Ectodermal cell (in vitro differentiated cells): ENCODE measurements at regions not wholly inside any gene's neighbourhood (a gene's known extent, or its start where the extent isn't known, plus 50 kb on each side); places are given as distances from the start of the nearest gene placed in this dataset.

Experiments
- H3K27ac ChIP-seq: 2 replicates; pipeline ENCODE4 v1.7.0; 2013; ENCODE audit warnings: mild to moderate bottlenecking, low read depth, low read length; ENCODE audit not compliant: insufficient read depth, poor library complexity, severe bottlenecking
- H3K27me3 ChIP-seq: 2 replicates; pipeline ENCODE4 v1.7.0; 2013; ENCODE audit warnings: mild to moderate bottlenecking, low read length; ENCODE audit not compliant: insufficient read depth, control insufficient read depth, poor library complexity, severe bottlenecking
- H3K36me3 ChIP-seq: one replicate; pipeline ENCODE4 v1.7.0; 2013; ENCODE audit warnings: low read length; ENCODE audit not compliant: control insufficient read depth, insufficient read depth
- H3K4me1 ChIP-seq: one replicate; pipeline ENCODE4 v1.7.0; 2013; ENCODE audit warnings: low read length; ENCODE audit not compliant: control insufficient read depth, insufficient read depth
- H3K4me3 ChIP-seq: 2 replicates; pipeline ENCODE4 v1.7.0; 2013; ENCODE audit warnings: low read depth, low read length, control low read depth; ENCODE audit not compliant: insufficient read depth
- H3K9me3 ChIP-seq: 2 replicates; pipeline ENCODE4 v1.7.0; 2013; ENCODE audit warnings: mild to moderate bottlenecking, low read length, moderate library complexity; ENCODE audit not compliant: control insufficient read depth
- WGBS, 2 experiments: methylation state at CpG; one replicate each; pipeline ENCODE4 v1.1.7; 2013; ENCODE audit warnings: missing lambda C conversion rate in 2 of 2; 5-methylcytosine and 5-hydroxymethylcytosine counted together

- H3K36me3 ChIP-seq: no peaks in the 10 kb centered on the region
- no peak overlapping the region for H3K4me3 ChIP-seq
- no peaks in the 10 kb centered on the region for H3K9me3 ChIP-seq
- WGBS, 2 experiments: 62 to 64% methylated on average over 3 of the region's 3 CpGs
- no peaks in the 10 kb centered on the region for H3K4me1 ChIP-seq
- no peaks in the 10 kb centered on the region for H3K27me3 ChIP-seq
- no peak overlapping the region for H3K27ac ChIP-seq
These were observed 120.0 kb downstream of the SPRY1 start for GRCh38 chr4:123516576-123516975.

- H3K36me3 ChIP-seq: no peaks in the 10 kb centered on the region
- no peaks in the 10 kb centered on the region for H3K9me3 ChIP-seq
- no peak overlapping the region for H3K27ac ChIP-seq
- H3K4me1 ChIP-seq: no peaks in the 10 kb centered on the region
- WGBS, 2 experiments: 85 to 86% methylated on average over 3 of the region's 3 CpGs
- H3K4me3 ChIP-seq: no peak overlapping the region
- no peaks in the 10 kb centered on the region for H3K27me3 ChIP-seq
These were observed 120.6 kb downstream of the SPRY1 start for GRCh38 chr4:123517176-123517575.

- Histone ChIP-seq H3K4me1 (no peaks in the 10 kb centered on the region), H3K4me3 (no peak overlapping the region), H3K9me3 (no peaks in the 10 kb centered on the region), H3K27me3 (no peaks in the 10 kb centered on the region), H3K36me3 (no peaks in the 10 kb centered on the region), H3K27ac (no peak overlapping the region)
- WGBS, 2 experiments: 94% methylated on average over 3 of the region's 3 CpGs; no CpG with 5 or more reads in 1 of the 2 experiments
These were observed 121.4 kb downstream of the SPRY1 start for GRCh38 chr4:123517971-123518370.

- H3K27ac ChIP-seq: no peak overlapping the region
- H3K4me1 ChIP-seq: no peaks in the 10 kb centered on the region
- H3K9me3 ChIP-seq: no peaks in the 10 kb centered on the region
- no peaks in the 10 kb centered on the region for H3K36me3 ChIP-seq
- H3K4me3 ChIP-seq: no peak overlapping the region
- WGBS, 2 experiments: 93 to 96% methylated on average over 6 of the region's 6 CpGs
- H3K27me3 ChIP-seq: no peaks in the 10 kb centered on the region
These were observed 123.7 kb downstream of the SPRY1 start for GRCh38 chr4:123520325-123520724.

GRCh38 chr4:123522081-123522480, 125.5 kb downstream of the SPRY1 start:
- no peaks in the 10 kb centered on the region for H3K27me3 ChIP-seq
- H3K36me3 ChIP-seq: no peaks in the 10 kb centered on the region
- H3K9me3 ChIP-seq: no peaks in the 10 kb centered on the region
- no peak overlapping the region for H3K4me3 ChIP-seq
- no peak overlapping the region for H3K27ac ChIP-seq
- WGBS, 2 experiments: 74 to 80% methylated on average over 3 of the region's 3 CpGs
- H3K4me1 ChIP-seq: no peaks in the 10 kb centered on the region

- H3K4me1 ChIP-seq: no peaks in the 10 kb centered on the region
- no peaks in the 10 kb centered on the region for H3K27me3 ChIP-seq
- no peak overlapping the region for H3K4me3 ChIP-seq
- 97 to 98% methylated on average over 3 of the region's 3 CpGs for WGBS, 2 experiments
- no peaks in the 10 kb centered on the region for H3K36me3 ChIP-seq
- no peak overlapping the region for H3K27ac ChIP-seq
- no peaks in the 10 kb centered on the region for H3K9me3 ChIP-seq
These were observed 126.1 kb downstream of the SPRY1 start for GRCh38 chr4:123522646-123523045.

GRCh38 chr4:123524958-123525628, 128.5 kb downstream of the SPRY1 start:
- Histone ChIP-seq H3K9me3 (no peaks in the 10 kb centered on the region), H3K36me3 (no peaks in the 10 kb centered on the region), H3K4me1 (no peaks in the 10 kb centered on the region), H3K27me3 (no peaks in the 10 kb centered on the region), H3K4me3 (no peak overlapping the region), H3K27ac (no peak overlapping the region)
- 96 to 97% methylated on average over 4 to 5 of the region's 5 CpGs for WGBS, 2 experiments

GRCh38 chr4:123526511-123526910, 129.9 kb downstream of the SPRY1 start:
- Histone ChIP-seq H3K27me3 (no peaks in the 10 kb centered on the region), H3K4me1 (no peaks in the 10 kb centered on the region), H3K27ac (no peak overlapping the region), H3K36me3 (no peaks in the 10 kb centered on the region), H3K4me3 (no peak overlapping the region), H3K9me3 (no peaks in the 10 kb centered on the region)
- 79 to 84% methylated on average over 2 of the region's 2 CpGs for WGBS, 2 experiments

- 78 to 81% methylated on average over 3 of the region's 3 CpGs for WGBS, 2 experiments
- H3K4me1 ChIP-seq: no peaks in the 10 kb centered on the region
- no peak overlapping the region for H3K27ac ChIP-seq
- no peaks in the 10 kb centered on the region for H3K9me3 ChIP-seq
- H3K4me3 ChIP-seq: no peak overlapping the region
- H3K36me3 ChIP-seq: no peaks in the 10 kb centered on the region
- no peaks in the 10 kb centered on the region for H3K27me3 ChIP-seq
These were observed 132.1 kb downstream of the SPRY1 start for GRCh38 chr4:123528501-123529277.

GRCh38 chr4:123529278-123529568, 132.6 kb downstream of the SPRY1 start:
- Histone ChIP-seq H3K4me1 (no peaks in the 10 kb centered on the region), H3K36me3 (no peaks in the 10 kb centered on the region), H3K27me3 (no peaks in the 10 kb centered on the region), H3K27ac (no peak overlapping the region), H3K4me3 (no peak overlapping the region), H3K9me3 (no peaks in the 10 kb centered on the region)
- WGBS, 2 experiments: 93 to 100% methylated on average over 2 of the region's 2 CpGs
